WTC11 (cell line): ENCODE measurements at regions not wholly inside any gene's neighbourhood (a gene's known extent, or its start where the extent isn't known, plus 50 kb on each side); places are given as distances from the start of the nearest gene placed in this dataset.

ENCODE experiments used
- ATAC-seq: fragments of 200-7000 bp; cut with Tn5 transposase; 2 replicates; pipeline ENCODE4 v1.10.0; 2021; ENCODE audit warnings: mild to moderate bottlenecking, moderate library complexity
- CTCF ChIA-PET: fragments of 300-600 bp; sonication (Branson Sonifier 250); formaldehyde crosslinking; loops from one replicate; lab custom pipeline; 2021; ENCODE audit warnings: antibody characterized with exemption; lab: Charles Lee
- POLR2A ChIA-PET: fragments of 350-600 bp; sonication (Branson Sonifier 250); formaldehyde crosslinking; loops from one replicate; lab custom pipeline; 2021; ENCODE audit warnings: antibody characterized with exemption; lab: Charles Lee
- DNase-seq: peaks from one replicate; pipeline ENCODE4 v3.0.0; 2021; ENCODE audit warnings: low spot score
- H3K27ac Mint-ChIP-seq: 2 replicates; pipeline ENCODE4 v1.8.0; 2021; ENCODE audit warnings: mixed read lengths
- H3K27me3 Mint-ChIP-seq: 2 replicates; pipeline ENCODE4 v1.8.0; 2021; ENCODE audit warnings: low read depth, mild to moderate bottlenecking, moderate library complexity, mixed read lengths
- H3K36me3 Mint-ChIP-seq: 2 replicates; pipeline ENCODE4 v1.8.0; 2021; ENCODE audit warnings: mixed read lengths
- H3K4me1 Mint-ChIP-seq: 2 replicates; pipeline ENCODE4 v1.8.0; 2022; ENCODE audit warnings: mixed read lengths
- H3K4me3 Mint-ChIP-seq: 2 replicates; pipeline ENCODE4 v1.8.0; 2021; ENCODE audit warnings: mild to moderate bottlenecking, moderate library complexity, mixed read lengths
- H3K9me3 Mint-ChIP-seq: 2 replicates; pipeline ENCODE4 v1.8.0; 2021; ENCODE audit warnings: mixed read lengths
- CREB1 ChIP-seq: sonication (generic); formaldehyde crosslinking; IDR thresholded peaks from 2 replicates; pipeline ENCODE4 v1.8.0; 2023; ENCODE audit warnings: mild to moderate bottlenecking, missing genetic modification reagents
- E2F1 ChIP-seq: sonication (generic); formaldehyde crosslinking; IDR thresholded peaks from 2 replicates; pipeline ENCODE4 v1.8.0; 2022; ENCODE audit warnings: mild to moderate bottlenecking, missing genetic modification reagents
- ELF4 ChIP-seq: sonication (generic); formaldehyde crosslinking; IDR thresholded peaks from 2 replicates; pipeline ENCODE4 v1.8.1; 2022; ENCODE audit warnings: low read depth, mild to moderate bottlenecking, moderate library complexity, missing genetic modification reagents
- GRHL2 ChIP-seq: fragments of 250-450 bp; sonication (Bioruptor Pico); IDR thresholded peaks from 2 replicates; pipeline ENCODE4 v1.8.0; 2022; ENCODE audit warnings: mild to moderate bottlenecking, moderate library complexity; ENCODE audit not compliant: insufficient replicate concordance, severe bottlenecking
- JUN ChIP-seq: sonication (generic); formaldehyde crosslinking; IDR thresholded peaks from 2 replicates; pipeline ENCODE4 v1.8.0; 2023; ENCODE audit warnings: mild to moderate bottlenecking, missing genetic modification reagents
- PRRX2 ChIP-seq: fragments of 250-450 bp; sonication (Bioruptor Pico); IDR thresholded peaks from 2 replicates; pipeline ENCODE4 v1.8.0; 2021; ENCODE audit warnings: mild to moderate bottlenecking
- SMAD3 ChIP-seq: sonication (generic); formaldehyde crosslinking; IDR thresholded peaks from 2 replicates; pipeline ENCODE4 v1.8.0; 2022; ENCODE audit warnings: missing genetic modification reagents, mild to moderate bottlenecking, borderline replicate concordance
- ZBTB21 ChIP-seq: sonication (generic); formaldehyde crosslinking; IDR thresholded peaks from 2 replicates; pipeline ENCODE4 v1.8.1; 2023; ENCODE audit warnings: mild to moderate bottlenecking, missing genetic modification reagents, borderline replicate concordance
- ZNF396 ChIP-seq: fragments of 250-450 bp; sonication (Bioruptor Pico); IDR thresholded peaks from 2 replicates; pipeline ENCODE4 v1.8.0; 2021; ENCODE audit warnings: mild to moderate bottlenecking, moderate library complexity, borderline replicate concordance
- TF ChIP-seq, protein P1 (sequence below): sonication (generic); formaldehyde crosslinking; IDR thresholded peaks from 2 replicates; pipeline ENCODE4 v1.8.0; 2023; ENCODE audit warnings: missing genetic modification reagents, mild to moderate bottlenecking, borderline replicate concordance
- TF ChIP-seq, protein P2 (sequence below): sonication (generic); formaldehyde crosslinking; IDR thresholded peaks from 2 replicates; pipeline ENCODE4 v1.8.0; 2022; ENCODE audit warnings: missing genetic modification reagents
- TF ChIP-seq, protein P3 (sequence below): sonication (generic); formaldehyde crosslinking; IDR thresholded peaks from 2 replicates; pipeline ENCODE4 v1.8.1; 2023; ENCODE audit warnings: mild to moderate bottlenecking, missing genetic modification reagents, borderline replicate concordance
- TF ChIP-seq, protein P4 (sequence below): sonication (generic); formaldehyde crosslinking; IDR thresholded peaks from 2 replicates; pipeline ENCODE4 v1.8.1; 2022; ENCODE audit warnings: mild to moderate bottlenecking, missing genetic modification reagents, moderate library complexity, borderline replicate concordance

DNA sequence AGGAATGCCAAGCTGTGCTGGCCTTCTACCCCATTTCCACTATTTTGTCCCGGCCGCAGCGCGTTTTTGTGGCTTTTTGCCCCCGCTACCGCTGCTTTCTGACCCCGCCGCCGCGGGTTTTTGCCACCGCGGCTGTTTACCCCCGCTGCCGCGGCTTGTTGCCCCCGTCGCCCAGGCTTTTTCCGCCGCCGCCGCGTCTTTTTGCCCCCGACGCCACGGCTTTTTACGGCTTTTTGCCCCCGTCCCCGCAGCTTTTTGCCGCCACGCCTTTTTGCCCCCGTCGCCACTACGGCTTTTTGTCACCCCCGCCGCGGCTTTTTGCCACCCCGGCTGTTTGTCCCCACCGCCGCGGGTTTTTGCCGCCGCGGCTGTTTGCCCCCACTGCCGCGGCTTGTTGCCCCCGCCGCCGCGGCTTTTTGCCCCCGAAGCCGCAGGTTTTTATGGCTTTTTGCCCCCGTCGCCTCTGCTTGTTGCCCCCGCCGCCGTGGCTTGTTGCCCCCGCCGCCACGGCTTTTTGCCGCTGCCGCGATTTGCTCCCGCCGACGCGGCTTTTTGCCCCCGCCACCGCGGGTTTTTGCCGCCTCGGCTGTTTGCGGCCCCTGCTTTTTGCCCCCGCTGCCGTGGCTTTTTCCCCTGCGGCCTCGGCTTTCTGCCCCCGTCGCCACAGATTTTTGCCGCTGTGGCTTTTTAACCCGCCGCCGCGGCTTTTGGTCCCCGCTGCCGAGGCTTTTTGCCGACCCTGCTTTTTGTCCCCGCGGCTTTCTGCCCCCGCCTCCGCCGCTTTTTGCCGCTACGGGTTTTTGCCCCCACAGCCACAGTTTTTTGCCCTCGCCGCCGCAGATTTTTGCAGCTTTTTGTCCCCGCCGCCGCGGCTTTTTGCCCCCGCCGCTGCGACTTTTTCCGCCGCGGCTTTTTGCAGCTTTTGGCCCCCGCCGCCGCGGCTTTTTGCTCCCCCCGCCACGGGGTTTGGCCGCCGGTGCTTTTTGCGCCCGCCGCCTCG, 520.4 kb upstream of the WSB1 start (continued):
- TF ChIP-seq, protein P1, sequence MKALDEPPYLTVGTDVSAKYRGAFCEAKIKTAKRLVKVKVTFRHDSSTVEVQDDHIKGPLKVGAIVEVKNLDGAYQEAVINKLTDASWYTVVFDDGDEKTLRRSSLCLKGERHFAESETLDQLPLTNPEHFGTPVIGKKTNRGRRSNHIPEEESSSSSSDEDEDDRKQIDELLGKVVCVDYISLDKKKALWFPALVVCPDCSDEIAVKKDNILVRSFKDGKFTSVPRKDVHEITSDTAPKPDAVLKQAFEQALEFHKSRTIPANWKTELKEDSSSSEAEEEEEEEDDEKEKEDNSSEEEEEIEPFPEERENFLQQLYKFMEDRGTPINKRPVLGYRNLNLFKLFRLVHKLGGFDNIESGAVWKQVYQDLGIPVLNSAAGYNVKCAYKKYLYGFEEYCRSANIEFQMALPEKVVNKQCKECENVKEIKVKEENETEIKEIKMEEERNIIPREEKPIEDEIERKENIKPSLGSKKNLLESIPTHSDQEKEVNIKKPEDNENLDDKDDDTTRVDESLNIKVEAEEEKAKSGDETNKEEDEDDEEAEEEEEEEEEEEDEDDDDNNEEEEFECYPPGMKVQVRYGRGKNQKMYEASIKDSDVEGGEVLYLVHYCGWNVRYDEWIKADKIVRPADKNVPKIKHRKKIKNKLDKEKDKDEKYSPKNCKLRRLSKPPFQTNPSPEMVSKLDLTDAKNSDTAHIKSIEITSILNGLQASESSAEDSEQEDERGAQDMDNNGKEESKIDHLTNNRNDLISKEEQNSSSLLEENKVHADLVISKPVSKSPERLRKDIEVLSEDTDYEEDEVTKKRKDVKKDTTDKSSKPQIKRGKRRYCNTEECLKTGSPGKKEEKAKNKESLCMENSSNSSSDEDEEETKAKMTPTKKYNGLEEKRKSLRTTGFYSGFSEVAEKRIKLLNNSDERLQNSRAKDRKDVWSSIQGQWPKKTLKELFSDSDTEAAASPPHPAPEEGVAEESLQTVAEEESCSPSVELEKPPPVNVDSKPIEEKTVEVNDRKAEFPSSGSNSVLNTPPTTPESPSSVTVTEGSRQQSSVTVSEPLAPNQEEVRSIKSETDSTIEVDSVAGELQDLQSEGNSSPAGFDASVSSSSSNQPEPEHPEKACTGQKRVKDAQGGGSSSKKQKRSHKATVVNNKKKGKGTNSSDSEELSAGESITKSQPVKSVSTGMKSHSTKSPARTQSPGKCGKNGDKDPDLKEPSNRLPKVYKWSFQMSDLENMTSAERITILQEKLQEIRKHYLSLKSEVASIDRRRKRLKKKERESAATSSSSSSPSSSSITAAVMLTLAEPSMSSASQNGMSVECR (CRISPR knock-in tag) = no peak
- TF ChIP-seq ZNF396 (CRISPR knock-in tag) (no peak), ZBTB21 (CRISPR knock-in tag) (no peak), CREB1 (CRISPR knock-in tag) (no peak), SMAD3 (CRISPR knock-in tag) (no peak), ELF4 (CRISPR knock-in tag) (no peak)
- TF ChIP-seq, protein P2, sequence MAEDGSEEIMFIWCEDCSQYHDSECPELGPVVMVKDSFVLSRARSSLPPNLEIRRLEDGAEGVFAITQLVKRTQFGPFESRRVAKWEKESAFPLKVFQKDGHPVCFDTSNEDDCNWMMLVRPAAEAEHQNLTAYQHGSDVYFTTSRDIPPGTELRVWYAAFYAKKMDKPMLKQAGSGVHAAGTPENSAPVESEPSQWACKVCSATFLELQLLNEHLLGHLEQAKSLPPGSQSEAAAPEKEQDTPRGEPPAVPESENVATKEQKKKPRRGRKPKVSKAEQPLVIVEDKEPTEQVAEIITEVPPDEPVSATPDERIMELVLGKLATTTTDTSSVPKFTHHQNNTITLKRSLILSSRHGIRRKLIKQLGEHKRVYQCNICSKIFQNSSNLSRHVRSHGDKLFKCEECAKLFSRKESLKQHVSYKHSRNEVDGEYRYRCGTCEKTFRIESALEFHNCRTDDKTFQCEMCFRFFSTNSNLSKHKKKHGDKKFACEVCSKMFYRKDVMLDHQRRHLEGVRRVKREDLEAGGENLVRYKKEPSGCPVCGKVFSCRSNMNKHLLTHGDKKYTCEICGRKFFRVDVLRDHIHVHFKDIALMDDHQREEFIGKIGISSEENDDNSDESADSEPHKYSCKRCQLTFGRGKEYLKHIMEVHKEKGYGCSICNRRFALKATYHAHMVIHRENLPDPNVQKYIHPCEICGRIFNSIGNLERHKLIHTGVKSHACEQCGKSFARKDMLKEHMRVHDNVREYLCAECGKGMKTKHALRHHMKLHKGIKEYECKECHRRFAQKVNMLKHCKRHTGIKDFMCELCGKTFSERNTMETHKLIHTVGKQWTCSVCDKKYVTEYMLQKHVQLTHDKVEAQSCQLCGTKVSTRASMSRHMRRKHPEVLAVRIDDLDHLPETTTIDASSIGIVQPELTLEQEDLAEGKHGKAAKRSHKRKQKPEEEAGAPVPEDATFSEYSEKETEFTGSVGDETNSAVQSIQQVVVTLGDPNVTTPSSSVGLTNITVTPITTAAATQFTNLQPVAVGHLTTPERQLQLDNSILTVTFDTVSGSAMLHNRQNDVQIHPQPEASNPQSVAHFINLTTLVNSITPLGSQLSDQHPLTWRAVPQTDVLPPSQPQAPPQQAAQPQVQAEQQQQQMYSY (CRISPR knock-in tag) = no peak

DNA sequence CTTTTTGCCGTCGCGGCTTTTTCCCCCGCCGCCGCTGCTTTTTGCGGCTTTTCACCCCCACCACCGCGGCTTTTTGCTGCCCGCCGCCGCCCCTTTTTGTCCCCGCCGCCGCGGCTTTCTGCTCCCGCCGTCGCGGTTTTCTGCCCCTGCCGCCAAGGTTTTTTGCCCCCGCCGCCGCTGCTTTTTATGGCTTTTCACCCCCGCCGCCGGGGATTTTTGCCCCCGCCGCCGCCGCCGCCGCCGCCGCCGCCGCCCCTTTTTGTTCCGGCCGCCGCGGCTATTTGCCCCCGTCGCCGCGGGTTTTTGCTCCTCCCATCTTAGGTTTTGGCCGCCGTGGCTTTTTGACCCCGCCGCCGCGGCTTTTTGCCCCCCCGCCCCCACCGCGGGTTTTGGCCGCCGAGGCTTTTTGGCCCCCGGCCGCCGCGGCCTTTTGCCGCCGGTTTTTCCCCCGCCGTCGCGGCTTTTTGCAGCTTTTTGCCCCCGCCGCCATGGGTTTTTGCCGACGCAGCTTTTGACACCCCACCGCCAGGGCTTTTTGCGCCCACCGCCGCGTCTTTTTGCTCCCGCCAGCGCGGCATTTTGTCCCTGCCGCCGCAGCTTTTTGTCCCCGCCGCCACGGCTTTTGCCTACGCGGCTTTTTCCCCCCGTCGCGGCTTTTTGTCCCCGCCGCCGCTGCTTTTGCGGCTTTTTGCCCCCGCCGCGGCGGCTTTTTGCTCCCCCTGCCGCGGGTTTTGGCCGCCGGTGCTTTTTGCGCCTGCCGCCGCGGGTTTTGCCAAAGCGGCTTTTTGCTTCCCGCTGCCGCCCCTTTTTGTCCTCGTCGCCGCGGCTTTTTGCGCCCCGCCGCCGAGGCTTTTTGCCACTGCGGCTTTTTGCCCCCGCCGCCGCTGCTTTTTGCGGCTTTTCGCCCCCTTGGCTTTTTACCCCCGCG, 519.4 kb upstream of the WSB1 start:
- Mint-ChIP-seq H3K4me1 (no peaks in the 10 kb centered on the region), H3K4me3 (no peak overlapping the region), H3K36me3 (peaks cover 47% of the 10 kb centered on the region), H3K27ac (no peak overlapping the region), H3K27me3 (peaks cover 9% of the 10 kb centered on the region; the same call in 1 of the 2 replicates), H3K9me3 (peaks cover 46% of the 10 kb centered on the region)
- no peak for ATAC-seq
- ChIA-PET CTCF (no interaction called here), POLR2A (no interaction called here)
- TF ChIP-seq GRHL2 (CRISPR knock-in tag) (no peak), JUN (CRISPR knock-in tag) (no peak)
- DNase-seq = no peak

GRCh38 chr17:26775219-26775822, 518.6 kb upstream of the WSB1 start:
- ATAC-seq (no peak), DNase-seq (no peak)
- ChIA-PET CTCF (no interaction called here), POLR2A (no interaction called here)
- H3K27ac Mint-ChIP-seq = no peak overlapping the region
- peaks cover 46% of the 10 kb centered on the region for H3K9me3 Mint-ChIP-seq
- no peak overlapping the region for H3K4me3 Mint-ChIP-seq
- H3K27me3 Mint-ChIP-seq = peaks cover 9% of the 10 kb centered on the region; the same call in 1 of the 2 replicates
- H3K4me1 Mint-ChIP-seq = no peaks in the 10 kb centered on the region
- H3K36me3 Mint-ChIP-seq = peaks cover 47% of the 10 kb centered on the region
- TF ChIP-seq PRRX2 (CRISPR knock-in tag) (no peak), E2F1 (no peak)
- TF ChIP-seq, protein P3, sequence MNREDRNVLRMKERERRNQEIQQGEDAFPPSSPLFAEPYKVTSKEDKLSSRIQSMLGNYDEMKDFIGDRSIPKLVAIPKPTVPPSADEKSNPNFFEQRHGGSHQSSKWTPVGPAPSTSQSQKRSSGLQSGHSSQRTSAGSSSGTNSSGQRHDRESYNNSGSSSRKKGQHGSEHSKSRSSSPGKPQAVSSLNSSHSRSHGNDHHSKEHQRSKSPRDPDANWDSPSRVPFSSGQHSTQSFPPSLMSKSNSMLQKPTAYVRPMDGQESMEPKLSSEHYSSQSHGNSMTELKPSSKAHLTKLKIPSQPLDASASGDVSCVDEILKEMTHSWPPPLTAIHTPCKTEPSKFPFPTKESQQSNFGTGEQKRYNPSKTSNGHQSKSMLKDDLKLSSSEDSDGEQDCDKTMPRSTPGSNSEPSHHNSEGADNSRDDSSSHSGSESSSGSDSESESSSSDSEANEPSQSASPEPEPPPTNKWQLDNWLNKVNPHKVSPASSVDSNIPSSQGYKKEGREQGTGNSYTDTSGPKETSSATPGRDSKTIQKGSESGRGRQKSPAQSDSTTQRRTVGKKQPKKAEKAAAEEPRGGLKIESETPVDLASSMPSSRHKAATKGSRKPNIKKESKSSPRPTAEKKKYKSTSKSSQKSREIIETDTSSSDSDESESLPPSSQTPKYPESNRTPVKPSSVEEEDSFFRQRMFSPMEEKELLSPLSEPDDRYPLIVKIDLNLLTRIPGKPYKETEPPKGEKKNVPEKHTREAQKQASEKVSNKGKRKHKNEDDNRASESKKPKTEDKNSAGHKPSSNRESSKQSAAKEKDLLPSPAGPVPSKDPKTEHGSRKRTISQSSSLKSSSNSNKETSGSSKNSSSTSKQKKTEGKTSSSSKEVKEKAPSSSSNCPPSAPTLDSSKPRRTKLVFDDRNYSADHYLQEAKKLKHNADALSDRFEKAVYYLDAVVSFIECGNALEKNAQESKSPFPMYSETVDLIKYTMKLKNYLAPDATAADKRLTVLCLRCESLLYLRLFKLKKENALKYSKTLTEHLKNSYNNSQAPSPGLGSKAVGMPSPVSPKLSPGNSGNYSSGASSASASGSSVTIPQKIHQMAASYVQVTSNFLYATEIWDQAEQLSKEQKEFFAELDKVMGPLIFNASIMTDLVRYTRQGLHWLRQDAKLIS (CRISPR knock-in tag) = no peak
- TF ChIP-seq, protein P4, sequence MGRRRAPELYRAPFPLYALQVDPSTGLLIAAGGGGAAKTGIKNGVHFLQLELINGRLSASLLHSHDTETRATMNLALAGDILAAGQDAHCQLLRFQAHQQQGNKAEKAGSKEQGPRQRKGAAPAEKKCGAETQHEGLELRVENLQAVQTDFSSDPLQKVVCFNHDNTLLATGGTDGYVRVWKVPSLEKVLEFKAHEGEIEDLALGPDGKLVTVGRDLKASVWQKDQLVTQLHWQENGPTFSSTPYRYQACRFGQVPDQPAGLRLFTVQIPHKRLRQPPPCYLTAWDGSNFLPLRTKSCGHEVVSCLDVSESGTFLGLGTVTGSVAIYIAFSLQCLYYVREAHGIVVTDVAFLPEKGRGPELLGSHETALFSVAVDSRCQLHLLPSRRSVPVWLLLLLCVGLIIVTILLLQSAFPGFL (CRISPR knock-in tag) = no peak
